ENCODE measurements at regions not wholly inside any gene's neighbourhood (a gene's known extent, or its start where the extent isn't known, plus 50 kb on each side); places are given as distances from the start of the nearest gene placed in this dataset.

GRCh38 chr11:134670247-134670782, 258.3 kb upstream of the B3GAT1 start:
- TF ChIP-seq, protein P1, sequence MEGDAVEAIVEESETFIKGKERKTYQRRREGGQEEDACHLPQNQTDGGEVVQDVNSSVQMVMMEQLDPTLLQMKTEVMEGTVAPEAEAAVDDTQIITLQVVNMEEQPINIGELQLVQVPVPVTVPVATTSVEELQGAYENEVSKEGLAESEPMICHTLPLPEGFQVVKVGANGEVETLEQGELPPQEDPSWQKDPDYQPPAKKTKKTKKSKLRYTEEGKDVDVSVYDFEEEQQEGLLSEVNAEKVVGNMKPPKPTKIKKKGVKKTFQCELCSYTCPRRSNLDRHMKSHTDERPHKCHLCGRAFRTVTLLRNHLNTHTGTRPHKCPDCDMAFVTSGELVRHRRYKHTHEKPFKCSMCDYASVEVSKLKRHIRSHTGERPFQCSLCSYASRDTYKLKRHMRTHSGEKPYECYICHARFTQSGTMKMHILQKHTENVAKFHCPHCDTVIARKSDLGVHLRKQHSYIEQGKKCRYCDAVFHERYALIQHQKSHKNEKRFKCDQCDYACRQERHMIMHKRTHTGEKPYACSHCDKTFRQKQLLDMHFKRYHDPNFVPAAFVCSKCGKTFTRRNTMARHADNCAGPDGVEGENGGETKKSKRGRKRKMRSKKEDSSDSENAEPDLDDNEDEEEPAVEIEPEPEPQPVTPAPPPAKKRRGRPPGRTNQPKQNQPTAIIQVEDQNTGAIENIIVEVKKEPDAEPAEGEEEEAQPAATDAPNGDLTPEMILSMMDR (IDR thresholded peaks at IDR 0.05): no peak
- no peak for TF ChIP-seq POLR2A (IDR thresholded peaks at IDR 0.05)

Data from thyroid gland (tissue), 4 donors.